Fibroblast of pulmonary artery (primary cell): ENCODE measurements at regions not wholly inside any gene's neighbourhood (a gene's known extent, or its start where the extent isn't known, plus 50 kb on each side); places are given as distances from the start of the nearest gene placed in this dataset.

Experiments used
- DNase-seq: peaks from one replicate; pipeline ENCODE4 v3.0.0-alpha.2; 2010; ENCODE audit warnings: low read depth
- H3K4me3 ChIP-seq: replicated peaks from 2 replicates; pipeline ENCODE4 v1.5.1; 2011; ENCODE audit warnings: low read depth, mild to moderate bottlenecking, control low read depth, low read length, moderate library complexity
- CTCF ChIP-seq: IDR thresholded peaks from 2 replicates; pipeline ENCODE4 v1.5.1; 2011; ENCODE audit warnings: mild to moderate bottlenecking, control low read depth, low read length, inconsistent platforms; ENCODE audit errors: missing control alignments

- no peak for DNase-seq
- TF ChIP-seq CTCF: no peak
- H3K4me3 ChIP-seq: no peak overlapping the region
Measured at GRCh38 chr17:72004611-72005331, 116.0 kb upstream of the SOX9 start.

- H3K4me3 ChIP-seq: no peak overlapping the region
- DNase-seq: no peak
- TF ChIP-seq CTCF: no peak
Measured at GRCh38 chr17:72005332-72006163, 115.3 kb upstream of the SOX9 start.

DNA sequence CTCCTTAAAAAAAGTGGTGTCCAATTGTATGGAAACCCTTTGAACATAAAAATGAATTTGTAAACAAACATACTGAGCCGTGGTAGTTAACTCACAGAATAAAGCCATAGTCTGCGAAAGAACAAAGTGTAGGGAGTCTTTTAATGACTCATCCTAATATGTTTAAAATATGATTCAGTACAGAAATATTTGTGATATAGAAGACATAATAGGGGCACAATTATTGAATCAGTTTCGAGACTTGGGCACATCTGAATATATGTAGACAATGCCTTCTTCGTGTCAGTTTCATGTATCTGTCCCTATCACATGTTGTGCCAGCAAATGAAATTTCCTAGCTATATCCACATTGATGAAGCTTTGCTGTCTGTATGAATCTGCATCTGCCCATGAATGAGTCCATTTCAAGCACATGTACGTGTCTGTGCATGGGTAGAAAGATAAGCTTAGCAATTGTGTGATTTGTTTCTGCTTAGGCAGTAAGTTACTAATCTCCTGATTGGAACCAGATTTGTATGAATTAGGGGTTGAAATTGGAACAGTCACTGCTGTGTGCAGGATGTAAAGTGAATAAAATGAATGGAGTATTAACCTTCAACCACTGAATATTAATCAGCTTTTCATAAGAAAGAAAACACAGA lies 112.5 kb upstream of the SOX9 start:
- TF ChIP-seq CTCF: no peak
- no peak overlapping the region for H3K4me3 ChIP-seq
- peak; percentile 11 for DNase-seq

GRCh38 chr17:72011561-72011960 lies 109.3 kb upstream of the SOX9 start:
- TF ChIP-seq CTCF: no peak
- DNase-seq: no peak
- no peak overlapping the region for H3K4me3 ChIP-seq

- TF ChIP-seq CTCF: no peak
- no peak for DNase-seq
- no peak overlapping the region for H3K4me3 ChIP-seq
Measured at GRCh38 chr17:72021417-72022041, 99.3 kb upstream of the SOX9 start.

- no peak overlapping the region for H3K4me3 ChIP-seq
- no peak for DNase-seq
- no peak for TF ChIP-seq CTCF
Measured at GRCh38 chr17:72022328-72023275, 98.2 kb upstream of the SOX9 start.
